Erythroblast (primary cell): ENCODE measurements at regions not wholly inside any gene's neighbourhood (a gene's known extent, or its start where the extent isn't known, plus 50 kb on each side); places are given as distances from the start of the nearest gene placed in this dataset.

Source experiments
- GATA1 ChIP-seq: IDR thresholded peaks from 2 replicates; pipeline ENCODE4 v1.6.1; 2011; ENCODE audit warnings: low read depth, mild to moderate bottlenecking, control low read depth, low read length, moderate library complexity
- POLR2A ChIP-seq: IDR thresholded peaks from 2 replicates; pipeline ENCODE4 v1.6.1; 2011; ENCODE audit warnings: mild to moderate bottlenecking, low read length

DNA sequence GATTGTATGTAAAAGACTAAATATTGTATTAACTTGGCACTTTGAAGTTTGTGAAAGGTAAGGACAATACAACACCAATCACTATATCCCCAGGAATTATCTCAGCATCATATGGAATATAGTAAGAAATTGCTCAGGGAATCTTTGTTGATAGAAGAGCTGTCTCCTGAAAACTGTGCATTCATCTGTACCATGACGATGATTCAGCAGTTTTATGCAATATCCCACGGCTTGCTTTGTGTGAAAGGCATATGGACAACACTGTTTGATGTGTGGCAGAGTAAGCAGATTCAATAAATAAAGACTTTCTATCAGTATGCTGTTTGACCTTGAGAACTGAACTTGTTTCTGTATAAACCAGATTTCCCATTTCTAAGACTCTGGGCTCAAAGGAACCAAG, 147.5 kb upstream of the PLN start:
- TF ChIP-seq POLR2A (no peak), GATA1 (no peak)
